HG02678 (cell line): ENCODE measurements at regions not wholly inside any gene's neighbourhood (a gene's known extent, or its start where the extent isn't known, plus 50 kb on each side); places are given as distances from the start of the nearest gene placed in this dataset.

Experiments used
- ATAC-seq: cut with Tn5 transposase; IDR thresholded peaks from one replicate; pipeline ENCODE4 v1.9.1; 2021; ENCODE audit warnings: mild to moderate bottlenecking, moderate library complexity; ENCODE audit not compliant: unreplicated experiment

GRCh38 chr5:154107010-154107409, 68.2 kb downstream of the MFAP3 start:
- ATAC-seq, result no peak

GRCh38 chr5:154107756-154108155, 69.0 kb downstream of the MFAP3 start:
- no peak for ATAC-seq

GRCh38 chr5:154109416-154110106, 70.8 kb downstream of the MFAP3 start:
- ATAC-seq, result no peak

DNA sequence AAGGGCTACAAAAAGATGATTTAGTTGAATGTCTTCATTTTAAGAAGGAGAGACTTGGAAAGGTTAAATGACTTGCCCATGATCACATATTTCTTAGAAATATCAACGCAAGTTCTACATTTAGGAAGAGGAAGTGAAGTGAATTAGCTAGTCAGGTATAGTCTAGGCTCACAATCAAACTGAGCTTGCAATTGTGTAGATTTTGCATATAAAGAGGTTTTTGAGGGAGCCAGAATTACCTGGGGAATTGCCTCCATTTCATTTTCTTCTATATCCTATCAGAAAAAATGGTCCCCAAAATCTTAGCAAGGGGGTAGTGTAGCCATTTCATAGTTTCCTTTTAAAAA, 71.3 kb downstream of the MFAP3 start:
- no peak for ATAC-seq

DNA sequence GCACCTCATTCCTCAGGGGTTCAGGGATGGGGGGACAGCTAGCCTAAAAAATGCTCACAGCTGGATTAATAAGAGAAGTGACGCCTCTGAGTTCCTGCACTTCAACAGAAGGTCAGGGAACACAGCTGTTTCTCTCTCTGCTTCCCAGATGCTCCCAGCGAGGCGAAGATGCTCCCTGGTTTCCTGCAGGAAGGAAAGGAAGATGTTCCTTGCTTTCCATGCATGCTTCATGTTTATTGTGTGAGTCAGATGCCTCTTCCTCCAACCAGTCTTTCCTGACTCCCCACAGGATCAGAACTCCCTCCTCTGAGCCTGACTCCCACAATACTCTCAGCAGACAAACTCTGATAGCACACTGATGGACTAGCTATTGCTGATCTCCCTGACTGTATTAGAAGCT, 71.9 kb downstream of the MFAP3 start:
- no peak for ATAC-seq

- no peak for ATAC-seq
Observed at GRCh38 chr5:154111214-154111613, 72.4 kb downstream of the MFAP3 start.

DNA sequence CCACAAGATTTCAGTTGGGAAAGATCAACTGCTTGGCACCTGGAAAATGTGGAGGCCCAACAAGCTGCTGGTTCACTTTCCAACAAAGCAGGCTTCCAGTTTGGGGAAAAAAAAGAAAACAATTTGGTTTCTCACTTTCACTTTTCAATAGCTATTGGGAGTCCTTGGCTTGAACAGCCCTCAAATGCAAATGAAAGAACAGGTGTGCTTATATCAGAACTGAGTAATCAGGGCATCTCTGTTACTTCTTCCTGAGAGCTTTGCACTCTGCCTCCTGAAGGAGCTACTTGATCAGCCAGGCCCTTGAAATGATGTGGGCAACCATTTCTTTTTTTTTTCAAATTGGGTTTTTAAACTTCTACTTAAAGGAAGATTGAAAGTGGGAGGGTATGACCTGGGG, 73.5 kb downstream of the MFAP3 start:
- peak; percentile 68 for ATAC-seq

DNA sequence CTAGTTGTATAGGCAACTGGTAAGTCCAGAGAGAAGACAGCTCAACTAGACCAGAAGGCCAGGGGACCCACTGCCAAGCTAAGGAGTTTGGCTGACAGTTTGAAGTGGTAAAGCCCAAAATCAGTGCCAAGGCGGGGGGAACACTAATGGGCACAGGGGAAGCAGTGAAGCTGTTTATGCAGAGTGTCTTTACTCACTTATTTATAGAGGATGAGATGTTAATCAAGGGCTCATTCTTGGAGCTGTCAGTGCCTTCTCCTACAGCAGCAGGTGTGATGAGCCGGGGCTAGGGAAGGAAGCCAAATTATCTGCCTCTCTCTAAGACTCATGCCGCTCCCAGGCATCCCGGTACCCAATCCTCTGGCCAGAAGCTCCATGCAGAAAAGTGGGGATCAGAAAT, 75.2 kb upstream of the GALNT10 start:
- ATAC-seq, result no peak

- no peak for ATAC-seq
Observed at GRCh38 chr5:154117050-154117449, 73.5 kb upstream of the GALNT10 start.

- no peak for ATAC-seq
Observed at GRCh38 chr5:154117930-154118329, 72.6 kb upstream of the GALNT10 start.

GRCh38 chr5:154118385-154118784, 72.1 kb upstream of the GALNT10 start:
- no peak for ATAC-seq

DNA sequence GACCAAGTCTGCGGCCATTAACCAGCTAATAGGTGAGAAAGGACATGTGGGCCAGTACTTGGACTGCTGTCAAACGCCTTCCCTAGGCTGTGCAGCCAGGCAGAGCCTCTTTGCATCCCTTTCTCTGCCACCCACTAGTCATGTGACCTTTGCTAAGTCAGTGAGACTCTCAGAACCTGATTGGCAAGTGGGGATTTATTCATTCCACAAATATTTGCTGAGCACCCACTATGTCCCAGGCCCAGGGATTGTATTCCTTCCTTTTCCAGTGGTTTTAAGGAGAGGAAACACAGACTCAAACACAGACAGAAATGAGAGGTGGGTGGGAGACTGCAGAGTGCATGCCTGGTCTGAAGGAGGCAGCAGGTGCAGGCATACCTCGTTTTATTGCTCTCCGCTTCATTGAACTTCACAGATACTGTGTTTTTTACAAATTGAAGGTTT, 71.6 kb upstream of the GALNT10 start:
- no peak for ATAC-seq

GRCh38 chr5:154129013-154129412, 61.5 kb upstream of the GALNT10 start:
- ATAC-seq, result no peak

- ATAC-seq, result no peak
Observed at GRCh38 chr5:154129921-154130320, 60.6 kb upstream of the GALNT10 start.

DNA sequence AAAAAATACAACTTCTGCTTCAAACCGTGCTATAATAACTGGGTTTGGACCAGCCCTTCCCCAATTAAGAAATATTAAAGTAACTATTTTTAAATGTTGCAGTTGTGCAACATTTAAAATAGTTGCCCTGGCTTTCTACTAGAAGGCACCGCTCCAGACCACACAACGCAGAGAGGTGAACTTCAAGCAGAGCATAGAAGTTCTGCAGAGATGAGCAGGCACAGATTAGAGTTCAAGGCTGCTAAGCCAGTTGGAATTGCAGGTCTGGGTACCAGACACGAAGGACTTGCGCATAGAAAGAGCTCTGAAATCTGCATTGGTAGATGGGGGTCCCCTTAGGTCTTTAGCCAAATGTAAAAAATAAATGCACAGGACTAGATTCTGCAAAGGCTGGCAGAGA, 58.7 kb upstream of the GALNT10 start:
- no peak for ATAC-seq

DNA sequence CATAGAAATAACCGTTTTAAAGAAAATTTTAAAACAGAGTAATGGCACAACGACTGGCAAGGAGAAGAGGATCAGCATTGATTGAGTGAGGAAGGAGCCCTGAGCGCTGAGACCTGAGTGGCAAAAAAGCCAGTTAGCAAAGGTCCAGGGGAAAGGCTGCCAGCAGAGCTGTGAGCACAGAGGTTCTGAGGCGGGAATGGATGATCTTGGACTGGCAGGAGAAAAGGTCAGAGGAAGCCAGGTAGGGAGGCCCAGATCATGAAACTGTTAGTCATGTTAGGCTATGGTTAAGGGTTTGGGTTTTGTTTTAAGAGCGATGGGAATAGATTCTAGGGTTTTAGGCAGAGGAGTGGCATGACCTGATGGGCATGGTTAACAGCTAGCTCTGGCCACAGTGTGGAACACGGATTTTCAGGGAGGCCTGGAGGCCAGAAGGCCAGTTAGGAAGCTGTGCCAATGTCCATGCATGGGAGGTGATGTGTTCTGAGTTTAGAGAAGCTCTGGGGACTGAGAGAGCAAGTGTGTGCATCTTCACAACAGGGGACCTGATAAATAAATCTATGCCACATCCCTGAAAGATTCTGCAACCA, 57.7 kb upstream of the GALNT10 start:
- no peak for ATAC-seq

DNA sequence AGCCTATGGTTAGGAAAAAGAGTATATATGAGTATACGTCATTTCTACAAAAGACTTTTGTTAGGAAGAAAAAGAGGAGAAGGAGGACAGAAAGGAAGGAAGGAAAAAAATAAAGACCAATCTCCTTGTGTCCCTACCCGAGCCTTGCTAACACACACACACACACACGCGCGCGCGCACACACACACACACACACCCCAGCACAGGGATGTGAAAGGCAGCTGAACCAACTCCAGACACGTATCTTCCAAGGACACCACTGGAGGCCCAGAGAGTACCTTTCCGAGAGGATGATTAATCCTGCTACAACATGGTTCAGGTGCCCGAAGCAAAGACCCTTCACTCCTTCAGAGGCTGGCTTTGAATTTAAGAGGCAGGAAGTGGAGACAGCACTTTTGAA, 56.9 kb upstream of the GALNT10 start:
- no peak for ATAC-seq

DNA sequence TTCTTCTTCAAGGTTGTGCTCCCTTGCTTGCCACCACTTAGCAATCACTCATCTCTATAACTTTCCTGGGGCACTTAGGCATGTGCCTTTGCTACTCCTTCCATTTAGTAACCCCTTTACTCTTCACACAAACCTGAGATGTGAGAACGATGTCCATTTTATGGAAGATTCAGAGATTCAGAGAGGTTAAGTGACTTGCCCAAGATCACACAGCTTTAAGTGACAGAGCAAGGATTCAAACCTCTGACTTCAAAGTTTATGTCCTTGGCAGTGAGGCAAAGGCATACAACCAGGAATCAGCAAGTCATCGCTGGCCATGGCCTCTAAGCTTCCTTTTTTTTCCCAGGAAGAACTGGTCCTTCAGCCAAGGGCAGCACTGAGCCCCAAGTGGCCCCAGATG, 56.0 kb upstream of the GALNT10 start:
- ATAC-seq, result no peak

DNA sequence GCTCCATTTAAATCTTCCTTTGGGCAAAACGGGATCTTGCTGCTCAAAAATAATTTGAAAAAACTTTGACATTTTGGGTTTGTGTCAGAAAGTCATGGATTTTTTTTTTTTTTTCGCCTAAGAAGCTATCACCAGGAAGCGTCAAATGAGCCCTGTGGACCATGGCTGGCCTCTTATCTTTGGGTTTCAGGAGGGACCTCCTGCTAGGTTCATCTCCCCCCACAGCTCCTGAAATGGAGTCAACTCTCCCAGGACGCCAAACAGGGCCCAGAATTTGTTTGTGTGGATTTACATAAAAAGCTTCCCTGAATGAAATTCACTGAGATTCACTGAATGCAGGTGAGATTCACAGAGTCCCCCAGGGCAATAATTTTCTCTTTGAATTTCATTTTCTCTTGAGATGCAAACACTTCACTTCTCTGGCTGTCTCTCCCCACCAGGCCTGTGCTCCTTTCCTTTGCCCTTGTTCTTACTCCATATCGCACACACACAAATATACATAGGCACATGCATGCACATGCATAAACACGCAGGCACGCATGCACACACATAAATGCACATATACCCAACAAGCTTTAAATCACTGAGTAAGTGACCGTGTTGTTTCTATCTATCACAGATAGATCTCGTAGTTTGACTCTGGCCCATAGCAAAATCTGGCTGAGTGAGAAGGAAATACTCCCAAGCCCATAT, 55.3 kb upstream of the GALNT10 start:
- ATAC-seq, result no peak

DNA sequence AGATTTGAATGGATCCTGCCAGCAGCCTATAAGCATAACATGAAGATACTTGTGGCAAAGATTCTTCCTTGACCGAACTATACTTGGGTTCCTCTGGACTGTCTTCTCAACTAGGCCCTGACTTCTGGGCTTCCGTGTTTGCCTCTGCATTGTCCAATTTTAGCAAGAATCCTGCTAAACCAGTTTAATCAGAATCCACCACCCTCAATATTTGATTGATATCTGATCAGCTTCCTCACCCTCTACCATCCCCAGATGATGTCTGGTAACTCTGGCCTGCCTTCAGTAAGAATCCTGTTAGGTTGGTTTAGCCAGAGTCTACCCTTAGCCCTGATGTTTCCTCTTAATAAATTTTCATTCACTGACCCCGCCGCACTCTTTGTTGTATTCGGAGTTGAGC, 54.4 kb upstream of the GALNT10 start:
- ATAC-seq, result no peak

- ATAC-seq, result no peak
Observed at GRCh38 chr5:154138701-154139100, 51.8 kb upstream of the GALNT10 start.

GRCh38 chr5:154140381-154140780, 50.2 kb upstream of the GALNT10 start:
- ATAC-seq, result no peak
